Activated CD4-positive, alpha-beta T cell treated with anti-CD3 and anti-CD28 coated beads, Interleukin-2, amount 50 U/mL, for 48 hours (primary cell): ENCODE measurements at regions not wholly inside any gene's neighbourhood (a gene's known extent, or its start where the extent isn't known, plus 50 kb on each side); places are given as distances from the start of the nearest gene placed in this dataset.
"Not testable (repeated sequence)": the region's sequence is repeated elsewhere in the genome, so short reads cannot be mapped to it uniquely, and the experiment has no call there.

ENCODE experiments used
- DNase-seq, 2 experiments: peaks; one replicate each; pipeline ENCODE4 v3.0.0-alpha.2; 2020

DNA sequence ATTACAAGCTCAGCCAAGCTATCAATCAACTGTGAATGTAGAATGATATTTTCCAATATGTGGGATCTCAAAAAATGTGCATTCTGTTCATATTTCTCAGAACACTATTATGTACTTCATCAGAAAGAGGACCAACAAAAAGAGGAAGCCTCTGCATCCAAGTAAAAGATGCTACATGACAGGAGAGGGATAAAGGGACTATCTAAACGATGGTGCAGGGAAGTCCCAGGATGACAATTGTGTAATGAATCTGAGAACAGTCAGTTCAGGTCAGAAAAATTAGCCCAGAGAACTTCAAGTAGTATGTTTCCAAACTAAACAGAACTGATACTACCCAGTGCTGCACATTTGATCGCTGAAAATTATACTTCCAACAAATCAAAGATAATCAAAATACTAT lies 127.0 kb downstream of the ZNF330 start:
- DNase-seq, result no peak

GRCh38 chr4:141348125-141348524 lies 127.4 kb downstream of the ZNF330 start:
- no peak for DNase-seq

DNA sequence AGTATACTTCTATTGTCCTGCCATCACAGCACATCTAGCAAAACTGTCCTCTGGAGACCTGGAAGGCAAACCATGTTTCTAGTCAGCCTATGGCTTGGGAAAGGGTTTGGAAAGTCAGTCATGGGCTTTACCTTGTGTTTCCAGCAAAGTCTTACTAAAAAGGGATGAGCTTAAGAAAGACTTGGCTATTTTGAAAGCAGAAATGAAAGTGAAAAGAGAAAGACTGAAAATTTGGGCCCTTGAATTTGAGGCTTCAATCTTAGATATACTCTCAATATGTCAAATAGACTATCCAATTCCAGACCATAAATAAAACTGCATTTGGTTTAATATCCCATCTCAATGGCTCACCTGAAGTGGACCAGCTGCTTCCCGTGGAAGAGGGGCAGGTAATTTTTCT lies 127.9 kb downstream of the ZNF330 start:
- no peak for DNase-seq

DNA sequence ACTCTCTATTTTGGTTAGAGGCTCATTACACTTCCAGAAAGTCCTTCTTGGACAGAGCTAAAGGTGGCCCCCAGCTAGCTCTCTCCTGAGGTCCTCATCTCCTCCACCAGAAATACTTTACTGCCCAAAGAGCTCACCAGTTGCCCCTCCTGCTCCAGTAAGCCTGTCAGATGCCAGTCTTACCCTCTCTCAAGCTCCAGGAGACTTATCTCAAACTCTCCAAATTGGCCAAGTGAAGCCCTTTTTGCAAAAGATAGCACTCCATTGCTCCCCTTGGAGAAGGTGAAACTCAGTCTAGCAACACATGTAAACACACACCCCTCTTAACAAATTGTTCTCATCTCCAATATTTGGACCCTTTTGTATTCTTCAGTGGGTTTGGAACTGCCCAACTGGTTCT lies 128.5 kb downstream of the ZNF330 start:
- DNase-seq, result no peak

DNA sequence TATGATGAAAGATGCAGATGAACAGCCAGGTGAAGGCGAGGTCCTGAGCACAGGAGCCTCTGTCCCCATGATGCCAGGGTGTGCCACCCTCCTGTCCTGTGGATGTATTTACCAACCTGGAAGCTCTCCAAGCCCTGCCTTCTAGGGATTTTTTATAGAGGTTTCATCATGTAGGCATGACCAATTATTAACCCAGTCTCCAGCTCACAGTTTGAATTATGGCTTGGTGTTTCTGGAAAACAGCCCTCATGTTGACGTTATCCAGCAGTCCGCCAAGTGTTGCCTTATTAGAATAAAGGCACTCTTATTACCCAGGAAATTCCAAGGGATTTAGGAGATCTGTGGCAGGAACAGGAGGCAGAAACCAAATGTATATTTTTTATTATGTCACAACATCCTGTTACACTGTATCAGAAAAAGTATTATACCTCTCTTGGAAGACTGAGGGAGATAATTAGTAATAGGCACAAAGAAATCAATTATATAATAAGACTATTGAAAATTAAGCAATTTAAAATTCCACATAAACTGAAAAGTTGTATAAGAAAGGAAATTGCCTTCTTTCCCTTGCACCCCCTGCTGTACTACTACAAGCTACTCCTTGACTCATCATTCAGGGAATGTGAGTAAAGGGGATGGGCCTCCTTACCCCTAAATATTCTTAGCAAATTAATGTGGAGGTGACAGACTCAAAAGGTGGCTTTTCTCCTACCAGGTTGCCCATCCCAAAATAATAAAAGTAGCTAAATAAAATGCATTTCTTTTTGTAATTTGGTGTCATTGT lies 129.6 kb downstream of the ZNF330 start:
- DNase-seq, result no peak

GRCh38 chr4:141352331-141352730 lies 131.6 kb downstream of the ZNF330 start:
- no peak for DNase-seq

DNA sequence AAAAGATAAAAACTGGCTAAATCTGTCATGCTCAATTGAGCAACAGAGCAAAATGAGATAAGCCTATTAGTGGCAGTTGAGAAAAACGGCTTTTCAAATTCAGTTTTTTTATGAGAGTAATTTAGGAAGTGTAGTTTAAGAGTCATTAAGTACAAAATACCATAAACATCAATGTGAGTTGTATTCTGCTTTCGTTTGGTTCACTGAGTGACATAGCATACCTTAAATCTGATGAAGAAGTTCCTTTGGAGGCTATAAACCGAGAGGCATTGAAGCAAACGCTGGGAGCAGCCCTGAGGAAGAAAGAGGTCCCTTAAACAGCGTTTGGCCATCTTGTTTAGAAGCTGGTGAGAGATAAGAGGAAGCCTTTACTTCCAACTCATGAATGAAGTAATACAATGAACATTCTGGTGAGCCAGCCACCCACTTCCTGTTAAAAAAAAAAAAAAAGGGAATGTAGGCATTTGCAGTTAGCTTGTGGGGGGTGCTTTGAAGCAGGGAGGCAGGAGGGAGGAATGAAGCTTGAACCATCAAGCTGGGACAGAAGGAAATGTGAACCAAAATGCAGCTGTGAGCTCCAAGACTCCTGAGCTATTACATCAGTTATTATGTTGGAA lies 132.3 kb downstream of the ZNF330 start:
- no peak for DNase-seq

DNA sequence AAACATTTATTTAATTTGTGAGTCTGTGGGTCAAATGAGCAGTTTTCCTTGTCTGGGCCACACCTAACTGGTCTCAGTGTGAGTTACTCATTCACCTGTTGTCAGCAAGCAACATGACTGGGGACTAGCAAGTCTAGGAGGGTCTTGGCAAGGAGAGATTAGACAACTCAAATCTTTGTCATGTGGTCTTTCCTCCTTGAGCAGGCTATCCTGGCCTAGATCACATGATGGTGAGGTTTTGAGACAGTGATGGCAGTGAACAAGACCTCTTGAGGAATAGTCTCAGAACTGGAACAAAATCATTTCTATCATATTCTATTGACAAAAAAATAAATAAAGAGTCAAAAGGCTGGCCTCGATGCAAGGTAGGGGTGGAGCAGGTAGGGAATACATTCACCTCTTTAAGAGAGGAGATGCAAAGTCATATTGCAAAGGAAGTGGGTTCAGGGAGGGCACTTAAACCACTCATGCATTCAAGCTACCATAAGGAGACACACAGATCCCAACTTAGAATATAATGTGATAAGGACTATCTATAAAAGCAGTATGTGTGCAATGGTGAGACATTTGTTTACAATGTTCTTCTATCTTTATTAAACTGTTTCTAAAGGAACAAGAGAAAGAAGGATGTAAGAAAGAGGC lies 135.7 kb downstream of the ZNF330 start:
- no peak for DNase-seq

DNA sequence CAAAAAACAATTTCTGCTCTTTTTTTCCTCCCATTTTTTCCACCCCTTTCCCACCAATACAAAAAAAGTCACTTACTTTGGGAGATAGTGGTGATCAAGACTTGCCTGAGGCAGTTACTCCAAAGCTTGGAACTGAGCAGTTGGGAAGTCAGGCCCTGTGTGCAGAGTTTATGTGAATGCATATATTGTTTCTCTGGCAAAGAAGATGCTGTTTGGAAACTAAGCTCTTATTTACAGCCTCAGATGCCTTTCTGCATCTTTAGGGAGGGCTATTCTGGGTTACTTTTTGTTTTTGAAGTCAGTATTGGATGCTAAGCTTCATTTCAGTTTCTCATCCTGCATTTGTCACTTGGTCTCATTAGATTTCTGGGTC lies 136.3 kb downstream of the ZNF330 start:
- no peak for DNase-seq

DNA sequence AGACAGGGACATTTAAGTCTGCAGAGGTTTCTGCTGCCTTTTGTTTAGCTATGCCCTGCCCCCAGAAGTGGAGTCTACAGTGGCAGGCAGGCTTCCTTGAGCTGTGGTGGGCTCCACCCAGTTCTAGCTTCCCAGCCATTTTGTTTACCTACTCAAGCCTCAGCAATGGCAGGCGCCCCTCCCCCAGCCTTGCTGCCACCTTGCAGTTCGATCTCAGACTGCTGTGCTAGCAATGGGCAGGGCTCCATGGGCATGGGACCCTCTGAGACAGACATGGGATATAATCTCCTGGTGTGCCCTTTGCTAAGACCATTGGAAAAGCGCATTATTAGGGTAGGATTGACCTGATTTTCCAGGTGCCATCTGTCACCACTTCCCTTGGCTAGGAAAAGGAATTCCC lies 147.5 kb downstream of the ZNF330 start:
- not testable (repeated sequence) for DNase-seq

GRCh38 chr4:141371206-141371605 lies 150.5 kb downstream of the ZNF330 start:
- DNase-seq, result no peak

DNA sequence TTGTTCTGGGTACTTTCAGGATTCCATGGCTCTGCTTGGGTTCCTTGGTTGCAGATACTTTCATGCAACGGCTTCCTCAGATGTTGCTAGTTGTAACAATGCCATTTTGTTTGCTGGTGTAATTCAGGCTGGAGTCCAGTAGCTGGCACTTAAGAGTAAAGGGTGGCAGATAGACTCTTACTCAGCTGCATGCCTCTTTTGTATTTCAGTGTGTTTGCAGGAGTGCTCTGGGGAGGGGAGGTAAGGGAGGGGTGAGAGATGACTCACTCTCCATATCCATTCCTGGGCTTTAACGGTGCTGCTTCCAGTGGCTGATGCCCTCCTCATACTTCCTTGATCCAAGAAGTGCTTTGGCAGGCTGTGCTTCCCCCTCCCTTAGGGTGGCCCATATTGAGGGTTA lies 155.2 kb downstream of the ZNF330 start:
- no peak for DNase-seq

DNA sequence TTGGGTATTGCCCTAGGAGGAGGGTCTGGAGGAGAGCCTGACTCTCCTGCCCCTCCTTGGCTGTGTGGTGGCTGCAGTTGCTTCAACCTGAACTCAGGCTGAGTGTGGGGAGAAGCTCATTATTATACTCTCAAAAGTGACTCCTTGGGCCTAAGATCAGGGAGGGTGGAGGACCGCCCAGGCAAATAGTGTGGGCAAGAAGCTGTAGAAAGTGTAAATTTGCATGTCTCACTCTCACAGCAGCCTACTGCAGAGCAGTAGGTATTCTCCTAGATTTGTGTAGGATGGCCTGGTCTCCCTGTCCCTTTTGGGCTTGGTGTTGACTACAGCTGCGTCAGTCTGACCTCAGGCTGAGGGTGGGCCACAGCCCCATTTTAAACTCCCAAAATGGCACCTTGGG lies 156.1 kb downstream of the ZNF330 start:
- no peak for DNase-seq

- no peak for DNase-seq
Measured at GRCh38 chr4:141387299-141387698, 166.6 kb downstream of the ZNF330 start.

- no peak for DNase-seq
Measured at GRCh38 chr4:141388481-141388880, 167.8 kb downstream of the ZNF330 start.

GRCh38 chr4:141389649-141390048 lies 169.0 kb downstream of the ZNF330 start:
- no peak for DNase-seq

- DNase-seq, result no peak
Measured at GRCh38 chr4:141390571-141390970, 169.9 kb downstream of the ZNF330 start.

GRCh38 chr4:141391293-141391692 lies 170.6 kb downstream of the ZNF330 start:
- no peak for DNase-seq

GRCh38 chr4:141391771-141392170 lies 171.1 kb downstream of the ZNF330 start:
- no peak for DNase-seq

- DNase-seq, result no peak
Measured at GRCh38 chr4:141395246-141395830, 174.6 kb downstream of the ZNF330 start.

DNA sequence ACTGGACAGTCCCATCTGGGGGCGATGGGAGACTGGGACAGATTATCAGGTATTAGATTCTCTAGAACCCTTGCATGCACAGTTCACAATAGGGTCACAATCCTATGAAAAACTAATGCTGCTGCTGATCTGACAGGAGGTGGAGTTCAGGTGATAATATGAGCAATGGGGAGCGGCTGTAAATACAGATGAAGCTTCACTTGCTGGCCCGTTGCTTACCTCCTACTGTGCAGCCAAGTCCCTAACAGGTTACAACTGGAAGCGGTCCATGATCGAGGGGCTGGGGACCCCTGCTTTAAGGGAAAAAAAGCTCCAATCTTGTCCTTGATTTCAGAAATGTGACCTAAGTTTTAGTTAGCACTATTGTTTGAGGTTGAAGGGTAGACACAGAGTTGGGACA lies 175.2 kb downstream of the ZNF330 start:
- no peak for DNase-seq

DNA sequence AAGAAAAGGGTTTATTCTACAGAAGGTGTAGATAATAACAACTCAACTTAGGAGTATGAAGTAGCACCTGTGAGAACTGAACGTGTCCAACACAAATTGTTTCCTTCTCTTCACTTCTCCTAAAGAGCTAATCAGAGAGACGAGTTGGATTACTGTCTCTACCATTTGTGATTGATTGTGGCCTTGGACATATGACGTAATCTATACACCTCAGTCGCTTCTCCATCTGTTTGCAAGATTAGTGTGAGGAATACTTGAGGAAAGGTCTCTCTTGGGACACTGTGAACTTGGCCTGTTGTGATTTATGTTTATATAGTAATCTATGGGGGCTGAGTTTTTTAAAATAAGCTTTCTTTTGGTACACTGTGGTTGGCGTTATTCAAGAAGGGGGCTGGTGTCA lies 182.0 kb downstream of the ZNF330 start:
- DNase-seq, result no peak

- no peak for DNase-seq
Measured at GRCh38 chr4:141403782-141404181, 183.1 kb downstream of the ZNF330 start.

GRCh38 chr4:141406237-141406636 lies 185.5 kb downstream of the ZNF330 start:
- DNase-seq, result no peak
